IMR-90 (cell line): ENCODE measurements at regions not wholly inside any gene's neighbourhood (a gene's known extent, or its start where the extent isn't known, plus 50 kb on each side); places are given as distances from the start of the nearest gene placed in this dataset.

Experiments
- ATAC-seq: fragments of 200-7000 bp; cut with Tn5 transposase; 2 replicates; pipeline ENCODE4 v1.9.1; 2020; ENCODE audit warnings: low read depth, mild to moderate bottlenecking, moderate library complexity
- BruUV-seq: library from RNA; stranded (reverse); fragments of 400-500 nt; replicated peaks from 2 replicates; lab custom pipeline; 2021; lab: Mats Ljungman, UMichigan
- CTCF ChIA-PET: fragments of 300-600 bp; formaldehyde crosslinking; extraction: SDS; loops from one replicate; lab custom pipeline; 2021; ENCODE audit warnings: antibody characterized with exemption; lab: Yijun Ruan, JAX
- POLR2A ChIA-PET: fragments of 300-600 bp; sonication (Branson Sonifier 250); formaldehyde crosslinking; loops from one replicate; lab custom pipeline; 2022; ENCODE audit warnings: antibody characterized with exemption; ENCODE audit not compliant: unreplicated experiment; lab: Charles Lee
- DNase-seq: peaks from one replicate; pipeline ENCODE4 v3.0.0; 2013
- H2AFZ ChIP-seq: replicated peaks from 2 replicates; pipeline ENCODE3; 2013; ENCODE audit warnings: low read length, mild to moderate bottlenecking; ENCODE audit not compliant: poor library complexity
- H2AK5ac ChIP-seq: 2 replicates; pipeline ENCODE4 v1.6.1; 2013; ENCODE audit warnings: low read depth, low read length, inconsistent platforms
- H2AK9ac ChIP-seq: replicated peaks from 2 replicates; pipeline ENCODE3; 2013; ENCODE audit warnings: mild to moderate bottlenecking, low read depth, low read length, moderate library complexity; ENCODE audit not compliant: poor library complexity
- H2BK120ac ChIP-seq: 2 replicates; pipeline ENCODE4 v1.6.1; 2013; ENCODE audit warnings: low read depth, low read length, inconsistent platforms
- H2BK15ac ChIP-seq: 3 replicates; pipeline ENCODE4 v1.6.1; 2013; ENCODE audit warnings: low read depth, low read length, inconsistent platforms
- H2BK20ac ChIP-seq: 2 replicates; pipeline ENCODE4 v1.6.1; 2013; ENCODE audit warnings: low read depth, mild to moderate bottlenecking, inconsistent platforms, low read length, moderate library complexity
- H2BK5ac ChIP-seq: 2 replicates; pipeline ENCODE4 v1.6.1; 2013; ENCODE audit warnings: mild to moderate bottlenecking, low read depth, low read length, inconsistent platforms; ENCODE audit not compliant: poor library complexity, severe bottlenecking
- H3K14ac ChIP-seq: replicated peaks from 2 replicates; pipeline ENCODE4 v1.6.1; 2013; ENCODE audit warnings: low read depth, low read length, inconsistent platforms
- H3K18ac ChIP-seq: 2 replicates; pipeline ENCODE4 v1.6.1; 2013; ENCODE audit warnings: low read depth, low read length, control low read depth
- H3K23ac ChIP-seq: 2 replicates; pipeline ENCODE4 v1.6.1; 2013; ENCODE audit warnings: low read depth, low read length, inconsistent platforms
- H3K27ac ChIP-seq: 2 replicates; pipeline ENCODE4 v1.5.1; 2013; ENCODE audit warnings: mild to moderate bottlenecking, control low read depth, low read length; ENCODE audit not compliant: insufficient read depth
- H3K27me3 ChIP-seq: 2 replicates; pipeline ENCODE4 v1.6.1; 2013; ENCODE audit warnings: low read length; ENCODE audit not compliant: control insufficient read depth, insufficient read depth
- H3K36me3 ChIP-seq: 2 replicates; pipeline ENCODE4 v1.6.1; 2013; ENCODE audit warnings: low read length, mixed read lengths; ENCODE audit not compliant: control insufficient read depth, insufficient read depth
- H3K4ac ChIP-seq: 2 replicates; pipeline ENCODE4 v1.6.1; 2013; ENCODE audit warnings: low read depth, low read length, inconsistent platforms
- H3K4me1 ChIP-seq: 2 replicates; pipeline ENCODE4 v1.6.1; 2013; ENCODE audit warnings: low read length, mixed read lengths; ENCODE audit not compliant: control insufficient read depth, insufficient read depth
- H3K4me2 ChIP-seq: 2 replicates; pipeline ENCODE4 v1.6.1; 2013; ENCODE audit warnings: low read depth, mild to moderate bottlenecking, control low read depth, low read length, moderate library complexity
- H3K4me3 ChIP-seq: 2 replicates; pipeline ENCODE4 v1.5.1; 2013; ENCODE audit warnings: low read depth, mild to moderate bottlenecking, control low read depth, low read length, moderate library complexity; ENCODE audit not compliant: insufficient read depth
- H3K56ac ChIP-seq: 2 replicates; pipeline ENCODE4 v1.6.1; 2013; ENCODE audit warnings: low read length, inconsistent platforms; ENCODE audit not compliant: insufficient read depth; ENCODE audit errors: extremely low read depth
- H3K79me1 ChIP-seq, 2 experiments: 2 replicates each; pipeline ENCODE4 v1.6.1; 2013; ENCODE audit warnings: low read length in 2 of 2, inconsistent platforms in 1 of 2, low read depth in 1 of 2
- H3K9ac ChIP-seq: 2 replicates; pipeline ENCODE4 v1.6.1; 2013; ENCODE audit warnings: low read depth, low read length, control low read depth
- H3K9me1 ChIP-seq: 2 replicates; pipeline ENCODE4 v1.6.1; 2013; ENCODE audit warnings: low read length, inconsistent platforms; ENCODE audit not compliant: insufficient read depth
- H3K9me3 ChIP-seq: 2 replicates; pipeline ENCODE4 v1.6.1; 2013; ENCODE audit warnings: low read length; ENCODE audit not compliant: control insufficient read depth, insufficient read depth
- H4K20me1 ChIP-seq: 2 replicates; pipeline ENCODE4 v1.6.1; 2013; ENCODE audit warnings: low read length, inconsistent platforms; ENCODE audit not compliant: insufficient read depth
- H4K5ac ChIP-seq: 2 replicates; pipeline ENCODE4 v1.6.1; 2013; ENCODE audit warnings: mild to moderate bottlenecking, low read depth, low read length, control low read depth
- H4K8ac ChIP-seq, 2 experiments: 2 replicates each; pipeline ENCODE4 v1.6.1; 2013; ENCODE audit warnings: low read depth in 2 of 2, low read length in 2 of 2, control low read depth in 1 of 2, inconsistent platforms in 1 of 2
- H4K91ac ChIP-seq: 2 replicates; pipeline ENCODE4 v1.6.1; 2013; ENCODE audit warnings: low read depth, low read length, inconsistent platforms; ENCODE audit not compliant: insufficient read depth
- CHD1 ChIP-seq: IDR thresholded peaks from 2 replicates; pipeline ENCODE4 v1.6.1; 2012; ENCODE audit warnings: low read depth, low read length, improper control_type of control experiment
- FOS ChIP-seq: fragments of 150-350 bp; IDR thresholded peaks from 2 replicates; pipeline ENCODE4 v1.6.1; 2016; ENCODE audit warnings: low read depth, low read length
- MAZ ChIP-seq: IDR thresholded peaks from 2 replicates; pipeline ENCODE4 v1.6.1; 2012; ENCODE audit warnings: low read depth, mild to moderate bottlenecking, low read length, improper control_type of control experiment, moderate library complexity, borderline replicate concordance
- NFE2L2 ChIP-seq: fragments of 150-350 bp; IDR thresholded peaks from 2 replicates; pipeline ENCODE4 v1.6.1; 2016; ENCODE audit warnings: low read depth, mild to moderate bottlenecking, low read length
- RFX5 ChIP-seq: IDR thresholded peaks from 2 replicates; pipeline ENCODE4 v1.8.0; 2012; ENCODE audit warnings: low read depth, mild to moderate bottlenecking, low read length, moderate library complexity
- WGBS, 2 experiments: methylation state at CpG; one replicate each; pipeline versions ENCODE4 v1.1.5 to v1.1.7; 2013; ENCODE audit warnings: missing lambda C conversion rate in 2 of 2; ENCODE audit not compliant: insufficient read length in 1 of 2; ENCODE audit errors: extremely low coverage in 2 of 2; 5-methylcytosine and 5-hydroxymethylcytosine counted together
- dilution Hi-C: fragments of 300-500 bp; cut with HindIII; formaldehyde crosslinking; loops from one replicate; pipeline ENCODE4 v1.14.3; 2018; ENCODE audit warnings: low sequenced_read_pairs; ENCODE audit not compliant: unreplicated experiment
- in situ Hi-C: fragments of 300-500 bp; cut with MboI; formaldehyde crosslinking; loops from 3 replicates; pipeline ENCODE4 v1.14.3; 2019; ENCODE audit warnings: low sequenced_read_pairs, inconsistent platforms, mixed read lengths
- intact Hi-C: fragments of 100-400 bp; cut with micrococcal nuclease; formaldehyde crosslinking; loops from 2 replicates; pipeline ENCODE4 v1.10.0; 2022
- TF ChIP-seq, protein P1 (sequence below): conservative IDR thresholded peaks from 2 replicates; pipeline ENCODE4 v1.5.1; 2012; ENCODE audit warnings: mild to moderate bottlenecking, low read depth, low read length, improper control_type of control experiment

DNA sequence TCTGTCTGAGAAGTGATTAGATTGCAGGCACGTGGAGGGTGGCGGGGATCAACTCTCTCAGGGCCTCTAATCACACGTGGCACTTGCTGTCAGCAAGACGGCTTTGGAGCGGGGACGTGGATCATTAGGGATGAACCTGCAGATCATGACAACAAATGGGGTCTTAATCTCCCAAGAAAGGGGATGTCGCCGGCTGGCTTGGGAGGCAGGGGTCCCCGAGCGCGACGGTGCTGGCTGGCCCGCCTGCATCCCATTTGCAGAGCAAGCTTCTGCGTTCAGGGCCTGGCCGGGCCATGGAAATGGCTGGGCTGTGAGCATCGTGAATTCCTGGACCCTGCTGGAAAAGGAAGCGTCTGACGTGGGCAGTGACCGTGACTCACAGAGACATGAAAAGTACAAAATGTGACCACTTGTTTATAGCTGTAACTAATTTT is 85.1 kb upstream of the SHOX start:
- no peak overlapping the region for H4K5ac ChIP-seq
- no peak for DNase-seq
- H3K23ac ChIP-seq, result no peak overlapping the region
- peaks cover 20% of the 10 kb centered on the region for H3K9me3 ChIP-seq
- no peak overlapping the region for H3K18ac ChIP-seq
- H3K4ac ChIP-seq, result no peak overlapping the region
- H3K79me1 ChIP-seq, result no peaks in the 10 kb centered on the region
- H4K8ac ChIP-seq, result no peak overlapping the region
- no peak overlapping the region for H2AK5ac ChIP-seq
- intact Hi-C loops (no loop called here), in situ Hi-C loops (no loop called here), dilution Hi-C loops (no loop called here)
- no peak for TF ChIP-seq MAZ
- no peak for TF ChIP-seq CHD1
- TF ChIP-seq RFX5, result no peak
- no peak for TF ChIP-seq FOS
- no peak for TF ChIP-seq NFE2L2
- TF ChIP-seq, protein P1, sequence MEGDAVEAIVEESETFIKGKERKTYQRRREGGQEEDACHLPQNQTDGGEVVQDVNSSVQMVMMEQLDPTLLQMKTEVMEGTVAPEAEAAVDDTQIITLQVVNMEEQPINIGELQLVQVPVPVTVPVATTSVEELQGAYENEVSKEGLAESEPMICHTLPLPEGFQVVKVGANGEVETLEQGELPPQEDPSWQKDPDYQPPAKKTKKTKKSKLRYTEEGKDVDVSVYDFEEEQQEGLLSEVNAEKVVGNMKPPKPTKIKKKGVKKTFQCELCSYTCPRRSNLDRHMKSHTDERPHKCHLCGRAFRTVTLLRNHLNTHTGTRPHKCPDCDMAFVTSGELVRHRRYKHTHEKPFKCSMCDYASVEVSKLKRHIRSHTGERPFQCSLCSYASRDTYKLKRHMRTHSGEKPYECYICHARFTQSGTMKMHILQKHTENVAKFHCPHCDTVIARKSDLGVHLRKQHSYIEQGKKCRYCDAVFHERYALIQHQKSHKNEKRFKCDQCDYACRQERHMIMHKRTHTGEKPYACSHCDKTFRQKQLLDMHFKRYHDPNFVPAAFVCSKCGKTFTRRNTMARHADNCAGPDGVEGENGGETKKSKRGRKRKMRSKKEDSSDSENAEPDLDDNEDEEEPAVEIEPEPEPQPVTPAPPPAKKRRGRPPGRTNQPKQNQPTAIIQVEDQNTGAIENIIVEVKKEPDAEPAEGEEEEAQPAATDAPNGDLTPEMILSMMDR, result no peak
- no peak overlapping the region for H2BK120ac ChIP-seq
- WGBS, 2 experiments, result 23% methylated on average over 13 of the region's 19 CpGs; no CpG with 5 or more reads in 1 of the 2 experiments
- no TSS peak for BruUV-seq
- no peak overlapping the region for H2BK5ac ChIP-seq
- H4K20me1 ChIP-seq, result no peaks in the 10 kb centered on the region
- no peak for ATAC-seq
- no peak overlapping the region for H2AFZ ChIP-seq
- no peak overlapping the region for H2BK15ac ChIP-seq
- ChIA-PET CTCF (no interaction called here), POLR2A (no interaction called here)
- no peak overlapping the region for H3K14ac ChIP-seq
- H3K4me3 ChIP-seq, result no peak overlapping the region
- H3K56ac ChIP-seq, result no peak overlapping the region
- no peak overlapping the region for H2AK9ac ChIP-seq
- no peaks in the 10 kb centered on the region for H3K4me1 ChIP-seq
- H3K36me3 ChIP-seq, result no peaks in the 10 kb centered on the region
- H4K91ac ChIP-seq, result no peak overlapping the region
- H2BK20ac ChIP-seq, result no peak overlapping the region
- H3K9ac ChIP-seq, result no peak overlapping the region
- no peak overlapping the region for H3K27ac ChIP-seq
- no peaks in the 10 kb centered on the region for H3K9me1 ChIP-seq
- H3K27me3 ChIP-seq, result no peaks in the 10 kb centered on the region
- no peak overlapping the region for H3K4me2 ChIP-seq
